Pancreas (tissue), 10 donors: ENCODE measurements at regions not wholly inside any gene's neighbourhood (a gene's known extent, or its start where the extent isn't known, plus 50 kb on each side); places are given as distances from the start of the nearest gene placed in this dataset.
"Not testable (repeated sequence)": the region's sequence is repeated elsewhere in the genome, so short reads cannot be mapped to it uniquely, and the experiment has no call there.

Experiments
- ATAC-seq, 4 donors: fragments of 200-7000 bp; cut with Tn5 transposase; one replicate each; pipeline versions ENCODE4 v1.8.0 to v1.9.1; 2020; ENCODE audit warnings: mild to moderate bottlenecking in 4 of 4, moderate library complexity in 4 of 4
- DNase-seq, 6 donors: peaks; one replicate each; pipeline ENCODE4 v3.0.0-alpha.2; 2020
- FAIRE-seq: peaks from 2 replicates; lab custom pipeline; 2012; peaks lifted over from hg19 to GRCh38; lab: Jason Lieb, UNC
- H3K27ac ChIP-seq, 4 donors: fragments of 200-600 bp; sonication (generic); 1 replicate in 3 of 4; 2 replicates in 1 of 4; pipeline versions ENCODE4 v1.5.0 to v1.8.0; 2020
- H3K27me3 ChIP-seq, 4 donors: fragments of 200-600 bp; one replicate each; pipeline ENCODE4 v1.8.0; 2021
- H3K36me3 ChIP-seq, 3 donors: fragments of 200-600 bp; sonication (generic) in 1 of 3; one replicate each; pipeline versions ENCODE4 v1.5.0 to v1.8.0; 2020 to 2021
- H3K4me1 ChIP-seq, 3 donors: fragments of 200-600 bp; one replicate each; pipeline ENCODE4 v1.8.0; 2021
- H3K4me3 ChIP-seq, 4 donors: fragments of 200-600 bp; sonication (generic) in 2 of 4; one replicate each; pipeline versions ENCODE4 v1.5.0 to v1.8.0; 2020 to 2021
- H3K9me3 ChIP-seq, 4 donors: fragments of 200-600 bp; one replicate each; pipeline ENCODE4 v1.8.0; 2021
- CTCF ChIP-seq, 4 donors: fragments of 200-600 bp; sonication (generic) in 3 of 4; IDR thresholded peaks; one replicate each; pipeline versions ENCODE4 v1.5.0 to v1.8.0; 2021; ENCODE audit warnings: antibody characterized with exemption in 4 of 4
- WGBS, 2 donors: extraction: QIAGEN DNeasy Blood & Tissue Kit; methylation state at CpG; one replicate each; pipeline ENCODE4 v1.1.7; 2013; 5-methylcytosine and 5-hydroxymethylcytosine counted together
- intact Hi-C, 3 donors: fragments of 100-400 bp; cut with DNase I; formaldehyde crosslinking; loops; one replicate each; pipeline versions ENCODE4 v1.11.1 to v1.14.2; 2022
- donor health status: healthy with polysubstance abuse.
- donor health status: DM: no; HTN: no; CAD: no; lungs with moderate emphysema.
- donor health status: DM: no; HTN: no; CAD: no.
- donor health status: control.
- donor health status: control.
- donor health status: Bipolar disorder and iron deficiency.
- donor health status: DM: yes; HTN: yes; CAD: no.
- donor health status: DM: no; HTN: no; CAD: no.
- donor health status: DM: no; HTN: no; CAD: no.
- donor health status: DM: yes; HTN: yes; CAD: no.

- DNase-seq (no peak), ATAC-seq (no peak), FAIRE-seq (no peak)
- no peaks in the 10 kb centered on the region for H3K9me3 ChIP-seq
- no peaks in the 10 kb centered on the region for H3K27me3 ChIP-seq
- no peak for TF ChIP-seq CTCF (IDR thresholded peaks at IDR 0.05)
- 79 to 83% methylated on average over 2 of the region's 2 CpGs for WGBS, 2 donors
- intact Hi-C loops, result no loop called here
- no peaks in the 10 kb centered on the region for H3K36me3 ChIP-seq
- no peak overlapping the region for H3K4me3 ChIP-seq
- H3K4me1 ChIP-seq, result no peaks in the 10 kb centered on the region
- H3K27ac ChIP-seq, result no peak overlapping the region
Measured at GRCh38 chr14:22493753-22494152, 95.3 kb downstream of the DAD1 start.

GRCh38 chr14:22492622-22493542 lies 96.1 kb downstream of the DAD1 start:
- DNase-seq (no peak), ATAC-seq (no peak), FAIRE-seq (no peak)
- Histone ChIP-seq H3K36me3 (no peaks in the 10 kb centered on the region), H3K9me3 (no peaks in the 10 kb centered on the region), H3K27me3 (no peaks in the 10 kb centered on the region), H3K27ac (no peak overlapping the region), H3K4me3 (no peak overlapping the region), H3K4me1 (no peaks in the 10 kb centered on the region)
- 79 to 84% methylated on average over 15 of the region's 15 CpGs for WGBS, 2 donors
- TF ChIP-seq CTCF (IDR thresholded peaks at IDR 0.05), result no peak
- intact Hi-C loops, result no loop called here

GRCh38 chr14:22491683-22492621 lies 97.1 kb downstream of the DAD1 start:
- FAIRE-seq (no peak), ATAC-seq (no peak), DNase-seq (no peak)
- Histone ChIP-seq H3K4me3 (no peak overlapping the region), H3K27ac (no peak overlapping the region), H3K4me1 (no peaks in the 10 kb centered on the region), H3K36me3 (no peaks in the 10 kb centered on the region), H3K27me3 (no peaks in the 10 kb centered on the region), H3K9me3 (no peaks in the 10 kb centered on the region)
- 58 to 72% methylated on average over 11 of the region's 11 CpGs for WGBS, 2 donors
- TF ChIP-seq CTCF (IDR thresholded peaks at IDR 0.05), result no peak
- intact Hi-C loops, result no loop called here

- 62 to 69% methylated on average over 1 to 2 of the region's 3 CpGs for WGBS, 2 donors
- not testable (repeated sequence) for FAIRE-seq
Measured at GRCh38 chr14:22491053-22491452, 98.0 kb downstream of the DAD1 start.

More at GRCh38 chr14:22491053-22491452, 98.0 kb downstream of the DAD1 start:
- H3K27ac ChIP-seq, H3K36me3 ChIP-seq, H3K27me3 ChIP-seq, H3K9me3 ChIP-seq, H3K4me1 ChIP-seq, intact Hi-C loops, ATAC-seq, DNase-seq, H3K4me3 ChIP-seq: not testable (repeated sequence)
